Stimulated activated naive CD4-positive, alpha-beta T cell (primary cell): ENCODE measurements at regions not wholly inside any gene's neighbourhood (a gene's known extent, or its start where the extent isn't known, plus 50 kb on each side); places are given as distances from the start of the nearest gene placed in this dataset.

Experiments used
- DNase-seq, 6 experiments: peaks; one replicate each; lab custom pipeline; 2025; lab: John Stamatoyannopoulos, UW

DNA sequence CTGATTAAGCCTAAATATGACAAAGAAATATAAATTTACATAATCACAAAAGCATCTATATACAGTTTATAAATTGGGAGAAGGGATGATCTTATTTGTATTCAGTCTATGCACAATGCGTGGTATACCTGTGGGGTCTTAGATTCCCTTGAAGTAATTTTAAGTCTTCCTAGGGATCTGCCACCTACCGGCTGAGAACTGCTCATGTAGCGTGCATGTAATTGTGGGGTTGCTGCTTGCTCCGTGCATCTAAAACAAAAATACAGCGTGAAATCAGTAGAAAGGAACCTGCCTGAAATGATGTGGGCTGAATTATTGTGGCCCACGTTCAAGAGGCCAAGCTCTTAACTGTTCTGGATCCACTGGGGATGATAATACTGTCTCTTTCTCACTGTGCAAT is 187.3 kb downstream of the MBOAT1 start:
- DNase-seq, result no peak

DNA sequence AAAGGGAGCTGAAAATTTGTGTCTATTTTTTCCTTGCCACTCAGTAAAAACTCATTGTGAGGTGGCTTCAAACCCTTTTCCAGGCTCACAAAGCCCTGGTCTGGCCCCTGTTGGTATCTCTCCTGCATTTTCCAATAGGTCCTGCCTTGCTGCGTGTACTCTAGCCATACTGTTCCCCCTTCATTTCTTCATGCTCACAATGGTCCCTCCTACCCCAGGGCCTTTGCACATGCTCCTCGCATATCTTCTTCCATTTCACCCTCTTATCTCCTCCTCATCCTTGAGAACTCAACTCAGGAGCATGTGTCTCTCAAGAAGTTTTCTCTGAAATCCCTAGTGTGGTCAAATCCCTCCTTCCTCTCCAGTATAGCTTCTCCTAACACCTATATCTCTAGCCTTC is 186.6 kb downstream of the MBOAT1 start:
- no peak for DNase-seq

DNA sequence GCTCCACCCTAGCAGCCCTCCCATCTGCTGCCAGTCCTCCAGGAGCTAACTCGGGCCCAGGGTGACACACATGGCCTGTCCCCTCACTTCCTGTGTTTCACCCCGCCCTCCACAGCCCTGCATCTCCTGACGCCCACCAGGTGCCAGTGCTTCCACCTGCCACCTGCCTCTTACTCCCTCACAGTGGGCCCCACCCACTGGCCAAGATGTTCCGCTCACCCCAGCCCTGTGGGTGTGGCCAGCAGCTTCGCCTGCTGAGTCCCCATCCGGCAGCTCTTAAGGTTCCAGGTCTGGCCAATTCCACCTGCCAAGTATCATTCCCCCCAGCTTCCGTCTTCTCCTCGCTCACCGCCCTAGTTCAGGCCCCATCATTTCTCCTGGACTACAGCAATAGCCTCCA is 184.1 kb downstream of the MBOAT1 start:
- DNase-seq, result no peak

DNA sequence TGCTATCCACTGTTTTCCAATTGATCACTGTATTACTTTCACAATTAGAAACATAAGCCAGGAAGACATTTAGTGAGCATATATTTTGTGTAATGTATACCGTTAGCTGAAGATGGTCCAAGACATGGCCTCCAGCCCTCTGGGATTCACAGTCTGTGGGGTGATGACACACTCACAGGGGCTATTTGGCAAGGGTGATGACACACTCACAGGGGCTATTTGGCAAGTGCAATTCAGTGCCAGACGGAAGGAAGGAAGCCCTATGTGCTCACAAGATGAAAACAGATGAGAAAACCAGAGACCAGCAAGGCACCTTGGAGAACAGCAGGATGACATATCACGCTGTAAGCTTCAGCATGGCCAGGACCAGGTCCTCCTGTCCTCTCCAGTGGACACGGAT is 183.7 kb downstream of the MBOAT1 start:
- no peak for DNase-seq

DNA sequence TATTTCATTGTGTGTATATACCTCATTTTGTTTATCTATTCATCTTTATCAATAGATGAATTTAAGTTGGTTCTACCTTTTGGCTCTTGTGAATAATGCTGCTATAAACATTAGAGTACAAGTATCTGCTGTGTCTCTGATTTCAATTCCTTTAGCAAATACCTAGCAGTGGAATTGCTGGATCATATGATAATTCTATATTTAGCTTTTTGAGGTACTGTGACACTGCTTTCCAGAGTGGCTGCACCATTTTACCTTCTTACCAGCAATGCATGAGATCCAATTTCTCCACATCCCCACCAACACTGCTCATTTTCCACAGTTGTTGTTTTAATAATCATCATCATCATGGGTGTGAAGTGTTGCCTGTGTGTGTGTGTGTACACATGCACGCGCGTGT is 182.3 kb downstream of the MBOAT1 start:
- no peak for DNase-seq

DNA sequence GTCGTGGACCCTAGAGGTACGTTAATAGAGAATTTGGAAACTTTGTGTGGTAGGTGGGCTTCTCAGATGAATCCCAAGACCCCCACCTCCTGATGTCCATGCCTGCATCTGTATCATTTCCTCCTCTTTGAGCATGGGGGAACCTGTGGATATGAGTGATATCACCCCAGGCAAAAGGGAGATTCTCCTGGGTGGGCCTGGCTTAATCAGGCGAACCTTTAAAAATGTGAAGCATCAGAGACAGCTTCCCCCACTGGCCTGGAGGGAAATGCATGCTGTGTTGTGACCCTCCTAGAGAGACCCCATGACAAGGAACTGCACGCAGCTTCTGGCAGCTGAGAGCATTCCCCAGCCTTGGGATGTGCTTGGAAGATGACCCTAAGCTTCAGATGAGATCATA is 180.9 kb downstream of the MBOAT1 start:
- DNase-seq, result no peak

DNA sequence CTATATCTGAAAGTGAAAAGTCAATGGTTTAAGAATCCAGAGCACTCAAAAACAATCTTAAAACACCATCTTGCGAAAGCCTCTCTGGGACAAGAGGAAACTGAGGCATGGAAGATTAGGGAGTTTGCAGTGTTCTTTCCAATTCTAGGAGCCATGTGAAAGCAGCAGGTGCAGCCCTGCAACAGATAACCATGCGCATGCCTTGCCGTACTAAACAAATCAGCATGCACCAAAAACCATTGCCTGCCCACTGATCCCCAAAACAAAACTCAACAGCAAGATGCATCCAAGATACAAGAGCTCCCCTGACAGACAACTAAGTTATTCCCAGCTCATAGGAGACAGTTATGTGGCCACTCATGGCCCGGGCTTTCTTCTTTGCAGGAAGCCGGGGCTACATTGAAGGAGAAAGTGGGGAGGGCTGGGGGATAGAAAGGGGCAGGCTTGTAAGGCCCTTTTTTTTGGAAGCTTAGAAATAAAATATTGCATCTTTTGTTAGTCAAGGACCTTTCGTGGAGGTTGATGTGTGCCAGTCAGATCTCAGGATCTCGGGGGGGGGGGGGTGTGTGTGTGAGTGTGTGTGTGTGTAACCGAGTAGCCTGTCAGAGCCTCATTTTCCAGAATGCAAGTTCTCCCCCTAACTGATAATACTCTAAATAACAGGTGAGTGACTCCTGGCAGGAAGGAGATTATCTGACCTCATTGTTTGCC is 178.4 kb downstream of the MBOAT1 start:
- no peak for DNase-seq

DNA sequence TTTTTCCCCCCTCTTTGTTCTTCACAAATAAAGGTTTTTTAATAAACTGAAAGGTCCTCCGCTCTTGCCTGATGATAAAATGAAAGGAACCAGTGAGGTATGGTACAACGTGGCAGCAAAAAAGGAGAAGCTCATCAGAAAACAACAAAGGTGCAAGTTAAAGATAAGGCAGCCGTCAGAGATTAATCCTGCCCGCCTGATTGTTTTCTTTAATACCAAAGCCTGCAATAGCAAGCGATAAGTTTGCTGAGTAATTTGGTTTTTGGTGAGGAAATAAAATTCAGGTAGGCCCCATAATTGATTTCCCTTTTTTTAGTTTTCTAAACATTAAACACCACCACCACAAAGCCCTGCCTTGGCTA is 177.9 kb downstream of the MBOAT1 start:
- no peak for DNase-seq

DNA sequence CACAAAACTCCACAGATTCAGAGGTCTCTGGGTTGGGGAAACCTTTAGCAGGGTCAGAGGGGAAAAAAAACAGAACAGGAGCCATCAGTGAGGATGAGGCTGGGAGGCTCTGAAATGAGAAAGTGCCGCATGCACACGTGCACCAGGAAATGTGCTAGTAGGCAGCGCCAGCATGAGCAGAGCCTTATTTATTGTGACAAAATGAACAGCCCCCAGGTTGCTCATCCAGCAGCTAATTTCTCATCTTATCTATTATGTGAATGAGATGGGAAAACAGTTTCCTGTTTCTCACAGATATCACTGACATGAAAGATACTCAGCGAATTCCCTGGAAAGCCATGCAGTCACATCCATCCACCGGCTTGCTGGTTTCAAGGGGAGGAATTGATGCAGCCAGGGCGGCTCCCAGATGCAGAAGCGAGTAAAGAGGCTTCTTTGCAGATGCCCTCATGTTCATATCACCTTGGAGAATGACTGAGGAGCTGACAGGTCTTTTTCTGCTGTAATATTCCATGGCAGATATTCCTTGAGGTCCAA is 176.1 kb downstream of the MBOAT1 start:
- DNase-seq, result no peak

DNA sequence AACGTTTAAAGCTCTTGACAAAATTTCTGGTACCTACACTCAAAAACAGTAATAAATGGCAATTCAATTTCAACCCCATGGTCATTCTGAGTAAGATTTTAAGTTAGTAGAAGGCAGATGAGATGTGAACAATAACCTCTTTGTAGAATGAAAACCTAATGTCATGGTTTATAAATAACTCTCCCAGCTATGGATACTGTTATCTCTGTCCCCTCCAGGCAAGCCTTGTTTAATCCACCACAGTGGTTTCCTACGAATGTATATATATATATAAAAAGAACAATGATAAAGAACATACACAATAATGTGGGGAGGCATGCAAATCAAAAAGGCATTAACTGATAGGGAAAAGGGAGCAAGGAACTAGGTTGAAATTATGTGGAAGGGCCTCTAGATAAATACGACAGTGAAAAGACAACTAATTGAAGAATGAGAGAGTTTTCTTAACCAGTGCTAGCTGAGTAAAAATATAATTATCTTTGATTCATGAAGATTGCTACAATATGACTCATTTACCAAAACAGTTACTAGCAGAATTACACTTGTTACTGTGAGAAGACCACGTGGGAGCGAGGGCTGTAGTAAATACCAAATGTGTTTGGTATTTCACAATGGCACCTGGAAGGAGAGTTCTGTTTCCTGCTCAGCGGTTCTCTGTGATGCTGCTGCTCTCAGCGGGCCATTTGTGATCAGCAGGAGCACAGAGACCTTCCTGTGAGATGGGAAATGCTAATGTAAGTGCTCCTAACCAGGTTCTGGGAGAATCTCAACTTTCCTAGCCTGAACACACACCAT is 173.7 kb downstream of the MBOAT1 start:
- DNase-seq, result no peak

DNA sequence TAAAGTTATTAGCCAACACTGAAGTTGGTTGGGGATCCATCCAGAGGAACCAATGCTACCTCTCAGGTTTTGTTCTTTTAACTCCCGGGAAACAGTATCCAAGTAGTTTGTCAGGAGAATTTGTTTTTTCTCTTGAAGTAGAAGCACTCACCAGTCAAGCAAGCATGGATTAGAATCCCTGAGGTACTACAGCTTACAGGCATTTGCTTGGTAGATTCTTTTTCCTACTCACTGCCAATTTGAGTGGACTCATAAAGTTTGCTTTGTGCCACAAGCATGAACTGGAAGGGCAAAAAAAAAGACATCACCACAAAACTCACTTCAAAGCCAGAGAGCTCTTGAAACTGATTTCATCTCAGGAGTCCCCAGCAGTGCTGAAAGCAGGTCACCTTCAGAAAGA is 167.4 kb downstream of the MBOAT1 start:
- no peak for DNase-seq
